ENCODE measurements at regions not wholly inside any gene's neighbourhood (a gene's known extent, or its start where the extent isn't known, plus 50 kb on each side); places are given as distances from the start of the nearest gene placed in this dataset.

DNA sequence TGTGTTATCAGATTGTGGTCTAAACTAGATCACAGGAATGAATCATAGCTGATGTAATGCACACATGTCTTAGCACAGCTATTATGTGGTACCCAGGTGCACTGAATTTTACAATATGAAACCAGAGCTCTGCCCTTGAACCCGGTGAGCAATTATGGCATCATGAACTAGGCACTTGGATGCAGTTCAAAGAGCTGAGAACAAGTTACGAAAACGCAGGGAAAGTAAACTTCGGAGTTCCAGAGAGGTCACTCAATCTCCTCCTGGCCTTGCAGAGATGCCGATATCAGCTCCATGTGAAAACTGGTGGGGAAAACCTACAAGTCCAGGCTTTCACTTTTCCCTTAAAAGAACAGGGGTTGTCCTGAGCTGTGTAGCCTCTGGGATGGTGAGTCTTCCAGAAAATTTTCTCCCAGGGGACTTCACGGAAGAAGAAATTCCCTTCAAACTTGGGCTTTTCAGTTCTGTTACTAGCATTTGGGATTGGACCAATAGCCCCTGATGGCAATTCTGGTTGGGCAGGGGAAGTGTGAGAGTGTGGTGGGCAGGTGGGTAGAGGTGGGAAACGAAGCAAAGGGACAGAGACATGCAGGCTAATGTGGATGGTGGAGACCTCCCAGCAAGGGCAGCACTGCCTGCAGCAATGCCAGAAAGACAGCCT, 71.1 kb upstream of the SH3BP4 start (continued):
- peak; percentile 39; the same call in 1 of the 2 replicates for TF ChIP-seq MAX (IDR thresholded peaks at IDR 0.05)
- no peak for TF ChIP-seq KDM1A (IDR thresholded peaks at IDR 0.05; ENCODE audit: low read depth)
- no peak for TF ChIP-seq POLR2A (IDR thresholded peaks at IDR 0.05; ENCODE audit: low read length)
- TF ChIP-seq MYC (IDR thresholded peaks at IDR 0.05; ENCODE audit: borderline replicate concordance, low read length), result no peak
- no peak for TF ChIP-seq KDM5A (IDR thresholded peaks at IDR 0.05)
- peak; percentile 92 to 94; a peak in 4 of 5 replicates for TF ChIP-seq JUN (IDR thresholded peaks at IDR 0.05)
- peak; percentile 90 to 93; a peak in 3 of 5 replicates for TF ChIP-seq EP300 (IDR thresholded peaks at IDR 0.05)
- no peak for TF ChIP-seq CBX2 (IDR thresholded peaks at IDR 0.05; ENCODE audit: borderline replicate concordance, low read depth)
- TF ChIP-seq ZFP36 (IDR thresholded peaks at IDR 0.05; ENCODE audit: borderline replicate concordance, partially characterized antibody), result no peak
- TF ChIP-seq RNF2 (IDR thresholded peaks at IDR 0.05; ENCODE audit: borderline replicate concordance, low read depth), result no peak
- TF ChIP-seq POLR2AphosphoS2 (conservative IDR thresholded peaks at IDR 0.05; ENCODE audit: low read length), result no peak
- TF ChIP-seq, protein P1, sequence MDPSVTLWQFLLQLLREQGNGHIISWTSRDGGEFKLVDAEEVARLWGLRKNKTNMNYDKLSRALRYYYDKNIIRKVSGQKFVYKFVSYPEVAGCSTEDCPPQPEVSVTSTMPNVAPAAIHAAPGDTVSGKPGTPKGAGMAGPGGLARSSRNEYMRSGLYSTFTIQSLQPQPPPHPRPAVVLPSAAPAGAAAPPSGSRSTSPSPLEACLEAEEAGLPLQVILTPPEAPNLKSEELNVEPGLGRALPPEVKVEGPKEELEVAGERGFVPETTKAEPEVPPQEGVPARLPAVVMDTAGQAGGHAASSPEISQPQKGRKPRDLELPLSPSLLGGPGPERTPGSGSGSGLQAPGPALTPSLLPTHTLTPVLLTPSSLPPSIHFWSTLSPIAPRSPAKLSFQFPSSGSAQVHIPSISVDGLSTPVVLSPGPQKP (IDR thresholded peaks at IDR 0.05; ENCODE audit: low read depth, low read length), result no peak
- TF ChIP-seq NPAS2 (CRISPR knock-in tag; IDR thresholded peaks at IDR 0.05; ENCODE audit: borderline replicate concordance), result no peak
- no peak for TF ChIP-seq RCOR1 (IDR thresholded peaks at IDR 0.05; ENCODE audit: low read depth, low read length)
- TF ChIP-seq HMGXB4 (CRISPR knock-in tag; IDR thresholded peaks at IDR 0.05; ENCODE audit: borderline replicate concordance), result no peak
- TF ChIP-seq FOSL2 (IDR thresholded peaks at IDR 0.05), result peak; percentile 96
- peak; percentile 51 for TF ChIP-seq FOSL2 (CRISPR knock-in tag; IDR thresholded peaks at IDR 0.05)
- no peak for TF ChIP-seq CBX8 (IDR thresholded peaks at IDR 0.05)
- TF ChIP-seq FOSB (CRISPR knock-in tag; IDR thresholded peaks at IDR 0.05), result no peak
- TF ChIP-seq SMC3 (IDR thresholded peaks at IDR 0.05), result peak; percentile 52; the same call in 2 of the 3 replicates
- TF ChIP-seq HDAC2 (IDR thresholded peaks at IDR 0.05), result no peak
- no peak; the same call in 1 of the 2 replicates for TF ChIP-seq RARB (CRISPR knock-in tag; IDR thresholded peaks at IDR 0.05)
- TF ChIP-seq TFCP2L1 (CRISPR knock-in tag; IDR thresholded peaks at IDR 0.05), result no peak
- TF ChIP-seq REST (IDR thresholded peaks at IDR 0.05), result no peak
- no peak for TF ChIP-seq HOXB13 (CRISPR knock-in tag; IDR thresholded peaks at IDR 0.05; ENCODE audit: low read depth)
- TF ChIP-seq BHLHE40 (IDR thresholded peaks at IDR 0.05; ENCODE audit: low read depth, low read length), result no peak
- TF ChIP-seq ZSCAN20 (CRISPR knock-in tag; IDR thresholded peaks at IDR 0.05), result no peak
- TF ChIP-seq, protein P2, sequence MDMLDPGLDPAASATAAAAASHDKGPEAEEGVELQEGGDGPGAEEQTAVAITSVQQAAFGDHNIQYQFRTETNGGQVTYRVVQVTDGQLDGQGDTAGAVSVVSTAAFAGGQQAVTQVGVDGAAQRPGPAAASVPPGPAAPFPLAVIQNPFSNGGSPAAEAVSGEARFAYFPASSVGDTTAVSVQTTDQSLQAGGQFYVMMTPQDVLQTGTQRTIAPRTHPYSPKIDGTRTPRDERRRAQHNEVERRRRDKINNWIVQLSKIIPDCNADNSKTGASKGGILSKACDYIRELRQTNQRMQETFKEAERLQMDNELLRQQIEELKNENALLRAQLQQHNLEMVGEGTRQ (IDR thresholded peaks at IDR 0.05), result no peak
- no peak for TF ChIP-seq EHMT2 (IDR thresholded peaks at IDR 0.05; ENCODE audit: low read depth)
- TF ChIP-seq NR3C1 (IDR thresholded peaks at IDR 0.05), result no peak
- TF ChIP-seq HEYL (CRISPR knock-in tag; IDR thresholded peaks at IDR 0.05), result no peak
- no peak for TF ChIP-seq CHD4 (IDR thresholded peaks at IDR 0.05; ENCODE audit: borderline replicate concordance)
- TF ChIP-seq RAD21 (conservative IDR thresholded peaks at IDR 0.05 in 1 of 2, IDR thresholded peaks at IDR 0.05 in 1 of 2), result peak in 1 of 2 experiments; percentile 69; a peak in 3 of 5 replicates
- TF ChIP-seq HOXB5 (CRISPR knock-in tag; IDR thresholded peaks at IDR 0.05), result no peak
- TF ChIP-seq, protein P3, sequence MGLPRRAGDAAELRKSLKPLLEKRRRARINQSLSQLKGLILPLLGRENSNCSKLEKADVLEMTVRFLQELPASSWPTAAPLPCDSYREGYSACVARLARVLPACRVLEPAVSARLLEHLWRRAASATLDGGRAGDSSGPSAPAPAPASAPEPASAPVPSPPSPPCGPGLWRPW (IDR thresholded peaks at IDR 0.05), result peak; percentile 76
- peak; percentile 88 for TF ChIP-seq GATA3 (IDR thresholded peaks at IDR 0.05; ENCODE audit: borderline replicate concordance)
